GM21619 (cell line): ENCODE measurements at regions not wholly inside any gene's neighbourhood (a gene's known extent, or its start where the extent isn't known, plus 50 kb on each side); places are given as distances from the start of the nearest gene placed in this dataset.

Experiments used
- ATAC-seq: cut with Tn5 transposase; IDR thresholded peaks from one replicate; pipeline ENCODE4 v1.9.1; 2021; ENCODE audit not compliant: unreplicated experiment

DNA sequence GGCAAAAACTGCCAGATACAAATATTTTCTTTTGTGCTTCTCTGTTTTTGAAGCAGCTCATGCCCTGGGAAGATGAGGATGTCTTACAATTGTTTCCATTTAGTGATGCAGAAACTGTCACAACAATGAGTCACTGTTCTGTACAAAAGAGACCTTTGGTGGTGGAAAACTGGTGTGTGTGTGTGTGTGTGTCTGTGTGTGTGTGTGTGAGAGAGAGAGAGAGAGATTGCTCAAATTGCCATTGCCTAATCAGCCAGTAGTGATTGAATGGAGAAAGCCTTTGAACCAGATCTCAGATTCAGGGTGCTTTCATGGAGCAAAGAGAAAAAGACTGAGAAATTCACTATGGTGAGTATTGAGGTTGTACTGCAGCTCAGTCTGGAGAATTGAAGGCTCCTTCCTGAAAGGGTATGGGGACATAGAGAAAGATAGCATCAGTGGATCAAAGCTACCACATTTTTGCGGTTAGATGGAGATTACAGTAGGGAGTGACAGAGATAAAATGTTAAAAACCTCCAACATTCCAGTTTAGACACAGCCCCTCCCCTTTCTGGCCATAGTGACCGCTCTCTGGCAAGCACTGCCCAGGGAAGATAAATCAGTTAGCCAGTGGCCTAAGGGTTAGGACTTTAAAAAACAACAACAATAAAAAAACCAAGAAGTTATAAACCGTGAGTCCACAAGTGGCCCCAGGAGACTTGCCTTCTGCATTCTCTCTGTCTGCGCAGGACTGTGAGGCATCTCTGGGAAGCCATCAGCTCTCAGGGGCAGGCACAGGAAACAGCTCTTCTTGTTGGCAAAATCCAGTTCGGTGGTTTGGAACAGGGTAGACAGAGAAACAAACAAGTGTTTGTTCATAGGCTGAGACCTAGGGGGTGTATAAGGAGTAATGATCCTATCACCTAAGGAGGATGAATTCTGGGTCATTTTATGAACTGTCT, 406.5 kb downstream of the DUSP10 start:
- ATAC-seq, result no peak

DNA sequence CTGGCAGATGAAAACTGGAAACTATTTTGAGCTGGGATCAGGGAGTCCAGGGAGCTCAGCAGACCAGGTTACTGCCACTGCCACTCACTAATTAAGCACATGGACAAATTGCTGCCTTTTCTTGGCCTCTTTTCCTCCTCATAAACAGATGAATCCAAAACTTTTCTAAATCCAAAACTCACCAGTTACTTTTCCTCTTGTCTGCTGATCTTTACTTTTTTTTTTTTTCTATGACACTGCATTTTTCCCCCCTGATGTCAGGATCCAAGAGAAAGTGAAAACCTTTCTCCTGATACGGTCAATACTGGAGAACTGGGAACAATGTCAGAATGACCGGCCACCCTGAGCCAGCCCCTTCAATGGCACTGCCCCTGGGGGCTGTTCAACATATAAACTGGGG, 405.8 kb downstream of the DUSP10 start:
- no peak for ATAC-seq

DNA sequence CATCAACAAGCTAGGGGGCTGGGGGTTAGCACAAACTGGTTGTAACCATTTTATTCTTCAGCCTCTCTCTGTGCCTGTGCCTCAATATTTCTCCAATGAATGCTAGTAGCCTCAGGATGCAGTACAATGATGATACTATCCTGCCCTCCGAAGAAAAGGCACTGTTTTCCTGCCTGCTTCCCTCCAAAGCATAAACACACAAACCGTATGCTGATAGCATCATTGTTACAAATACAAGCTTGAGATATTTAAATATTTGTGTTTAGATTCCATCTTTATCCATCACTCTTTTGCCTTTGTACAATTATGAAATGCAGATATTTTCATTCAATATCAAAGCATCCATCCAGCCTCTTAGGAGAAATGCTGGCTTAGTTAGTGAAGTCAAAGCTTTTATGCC, 404.8 kb downstream of the DUSP10 start:
- ATAC-seq, result no peak

DNA sequence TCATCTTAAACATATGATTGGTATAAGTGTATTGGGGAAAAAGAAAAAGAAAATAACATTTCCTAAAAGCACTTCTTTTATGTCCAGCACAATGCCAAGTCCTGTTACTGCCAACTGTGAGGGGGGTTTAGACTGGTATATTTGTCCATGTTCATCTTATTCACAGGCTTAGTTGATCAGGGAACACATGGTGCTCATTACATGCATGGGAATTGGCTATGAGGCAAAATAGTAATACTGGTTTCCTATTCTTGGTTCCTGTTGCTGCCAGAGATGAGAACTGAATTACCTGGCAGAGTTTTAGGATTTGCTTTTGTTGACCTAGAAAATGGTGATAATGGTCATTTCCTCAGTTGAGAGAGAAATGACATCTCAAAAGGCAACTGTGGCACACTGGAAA, 398.8 kb downstream of the DUSP10 start:
- no peak for ATAC-seq

DNA sequence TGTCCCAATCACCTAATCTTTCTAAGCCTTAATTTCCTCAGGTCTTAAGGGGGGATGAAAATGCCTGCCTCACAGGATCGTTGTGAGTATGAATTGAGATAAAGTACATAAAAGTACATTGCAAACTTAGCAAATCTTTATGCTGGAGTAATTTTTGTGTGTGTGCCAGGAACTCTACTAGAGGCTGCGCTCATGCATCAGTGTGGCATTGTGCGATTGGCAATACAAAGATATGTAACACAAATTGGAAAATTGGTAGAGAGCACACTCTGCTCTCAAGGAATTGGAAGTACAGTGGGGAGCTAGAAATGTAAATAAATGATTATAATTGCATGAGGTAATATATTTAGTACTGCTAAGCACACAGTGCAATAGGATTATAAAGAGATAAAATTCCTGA, 398.3 kb downstream of the DUSP10 start:
- no peak for ATAC-seq

DNA sequence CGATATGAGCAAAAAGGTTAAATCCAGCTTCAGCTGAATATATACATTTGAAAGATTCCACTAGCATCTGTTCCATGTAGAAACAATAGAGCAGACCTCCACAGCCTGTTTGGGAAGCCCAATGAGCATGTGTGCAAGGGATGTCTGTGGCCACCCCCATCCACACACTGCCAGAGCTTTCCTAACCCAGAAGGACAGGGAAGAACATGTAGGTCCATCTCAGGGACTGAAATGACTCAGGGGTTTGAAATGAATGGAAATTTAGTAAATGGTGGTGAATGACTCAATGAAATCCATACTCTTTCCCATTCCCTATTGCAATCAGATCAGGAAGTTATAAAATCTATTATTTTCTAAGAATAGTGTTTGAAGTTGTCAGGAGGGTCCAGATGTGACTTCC, 397.2 kb downstream of the DUSP10 start:
- ATAC-seq, result no peak

DNA sequence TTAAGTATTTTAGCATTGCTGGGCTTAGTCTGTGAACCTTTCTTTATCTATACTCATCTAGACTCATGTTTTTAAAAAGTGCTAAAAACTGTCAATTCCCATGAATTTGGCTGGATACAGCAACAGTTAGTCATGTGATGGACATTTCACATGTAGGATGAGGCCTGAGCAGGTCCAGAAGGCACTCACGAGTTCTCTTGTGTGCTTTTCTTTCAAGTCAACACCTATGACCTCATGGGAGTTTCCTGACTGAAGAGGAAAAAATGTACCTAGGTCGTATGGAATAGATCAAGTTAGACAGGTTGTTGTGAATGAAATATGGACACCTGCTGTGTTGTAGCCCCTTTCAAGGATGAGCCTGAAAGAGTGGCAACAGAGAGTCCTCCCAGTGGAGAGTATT, 394.2 kb downstream of the DUSP10 start:
- no peak for ATAC-seq

DNA sequence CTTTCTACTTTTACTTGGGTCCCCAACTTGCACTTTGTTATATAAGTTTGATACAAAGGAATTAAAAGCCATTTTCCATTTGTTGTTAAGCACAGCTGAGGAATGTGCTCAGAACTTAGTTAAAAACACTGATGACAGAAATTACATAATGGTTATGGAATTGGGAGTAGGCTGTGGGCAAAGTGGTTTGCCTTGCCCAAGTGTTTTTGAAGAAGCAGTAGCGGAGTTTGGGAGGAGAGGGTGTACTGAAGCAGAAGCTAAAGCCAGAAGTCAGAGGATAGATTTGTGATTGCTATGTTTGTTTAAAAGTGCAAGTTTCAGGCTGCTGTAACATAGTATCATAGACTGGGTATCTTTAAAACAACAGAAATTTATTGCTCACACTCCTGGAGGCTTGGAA, 391.8 kb downstream of the DUSP10 start:
- ATAC-seq, result no peak

DNA sequence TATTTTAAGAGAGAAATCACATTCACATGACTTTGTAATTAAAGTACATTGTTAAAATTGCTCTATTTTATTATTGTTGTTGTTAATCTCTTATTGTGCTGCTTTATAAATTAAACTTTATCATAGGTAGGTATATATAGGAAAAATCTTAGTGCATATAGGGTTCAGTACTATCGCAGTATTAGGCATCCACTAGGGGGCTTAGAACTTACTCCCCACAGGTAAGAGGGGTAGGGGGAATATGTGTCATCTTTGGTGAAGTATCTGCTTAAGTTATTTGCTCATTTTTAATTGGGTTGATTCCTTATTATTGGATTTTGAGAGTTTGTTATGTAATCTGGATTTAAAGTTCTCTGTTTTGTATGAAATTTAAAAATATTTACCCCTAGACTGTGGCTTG, 385.2 kb downstream of the DUSP10 start:
- no peak for ATAC-seq

DNA sequence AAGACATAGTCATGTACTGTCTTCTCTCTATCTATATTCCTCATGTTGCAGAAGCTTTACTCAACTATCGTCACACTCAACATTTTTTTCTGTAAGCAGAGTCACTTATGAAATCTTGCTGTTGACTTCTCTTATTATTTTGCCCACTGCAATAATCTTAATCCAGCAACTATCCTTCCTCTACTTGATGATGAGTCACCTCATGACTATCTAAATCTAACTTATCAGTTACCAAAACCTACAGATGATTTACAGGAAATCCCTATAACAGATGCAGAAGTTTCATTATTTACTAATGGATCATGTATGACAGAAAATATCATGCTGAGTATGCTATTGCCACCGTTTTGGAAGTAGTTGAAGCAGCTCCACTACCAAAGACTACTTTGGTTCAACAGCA, 378.9 kb downstream of the DUSP10 start:
- no peak for ATAC-seq

DNA sequence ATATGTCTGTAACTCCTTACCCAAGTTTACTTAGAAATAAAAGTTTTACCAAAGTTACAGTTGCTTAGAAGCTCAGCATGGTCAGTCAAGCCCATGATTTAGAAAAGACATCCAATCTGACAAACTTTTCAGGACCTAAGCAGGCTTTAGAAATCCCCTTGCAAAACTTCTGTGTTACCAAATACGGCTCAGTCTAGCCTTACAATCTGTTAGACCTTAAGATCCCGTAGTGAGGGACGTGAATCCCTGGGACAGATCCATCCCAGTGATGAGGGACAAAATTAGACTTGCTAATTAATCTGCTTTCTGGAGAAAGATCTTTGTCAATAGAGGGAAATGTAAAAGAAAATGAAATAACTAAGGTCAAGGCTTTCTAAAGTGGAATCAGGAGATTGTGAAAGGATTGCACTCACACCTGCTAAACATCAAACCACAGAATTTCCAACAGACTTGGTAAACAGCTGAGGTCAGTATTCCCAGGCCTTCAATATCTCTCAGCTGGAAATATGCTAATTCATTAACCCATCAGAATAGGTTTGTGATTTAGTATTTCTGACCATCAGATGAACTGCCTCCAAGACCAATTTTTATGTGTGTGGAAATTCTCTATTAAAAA, 375.3 kb downstream of the DUSP10 start:
- no peak for ATAC-seq

DNA sequence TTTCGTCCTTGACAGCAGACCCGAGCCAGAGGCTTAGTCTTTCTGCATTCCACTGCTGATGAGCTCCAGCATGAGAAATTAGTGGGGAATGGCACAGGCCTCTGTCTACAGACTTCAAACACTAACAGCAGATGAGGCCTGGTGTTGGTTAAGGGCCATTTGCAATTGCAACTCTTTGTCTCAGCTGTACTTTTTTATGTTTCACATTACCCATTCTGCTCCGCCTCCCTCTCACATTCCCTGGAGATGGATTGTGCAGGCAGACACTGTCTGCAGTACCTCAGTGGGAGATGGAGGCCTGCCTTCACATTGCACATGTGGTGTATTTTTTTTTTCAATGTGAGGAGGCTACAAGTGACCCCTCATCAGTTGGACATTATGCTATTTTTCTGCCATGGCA, 370.2 kb downstream of the DUSP10 start:
- no peak for ATAC-seq

DNA sequence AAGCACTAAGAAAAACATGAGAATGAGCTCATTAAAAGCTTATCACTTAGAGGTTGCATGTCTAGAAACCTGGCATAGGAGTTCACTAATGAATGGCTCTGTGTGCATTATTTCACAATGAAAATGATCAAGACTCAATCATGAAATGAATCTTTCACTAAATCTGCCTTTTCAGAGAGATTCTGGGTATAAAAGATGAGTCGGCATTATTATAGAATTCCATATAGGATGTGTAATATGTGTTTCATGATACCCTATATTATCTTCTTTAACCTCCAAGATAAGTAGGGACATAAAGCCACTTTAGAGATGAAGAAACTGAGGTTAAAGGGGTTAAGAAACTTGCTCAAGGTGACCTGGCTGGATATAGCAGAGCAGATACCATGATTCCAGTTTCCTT, 368.1 kb downstream of the DUSP10 start:
- ATAC-seq, result no peak

DNA sequence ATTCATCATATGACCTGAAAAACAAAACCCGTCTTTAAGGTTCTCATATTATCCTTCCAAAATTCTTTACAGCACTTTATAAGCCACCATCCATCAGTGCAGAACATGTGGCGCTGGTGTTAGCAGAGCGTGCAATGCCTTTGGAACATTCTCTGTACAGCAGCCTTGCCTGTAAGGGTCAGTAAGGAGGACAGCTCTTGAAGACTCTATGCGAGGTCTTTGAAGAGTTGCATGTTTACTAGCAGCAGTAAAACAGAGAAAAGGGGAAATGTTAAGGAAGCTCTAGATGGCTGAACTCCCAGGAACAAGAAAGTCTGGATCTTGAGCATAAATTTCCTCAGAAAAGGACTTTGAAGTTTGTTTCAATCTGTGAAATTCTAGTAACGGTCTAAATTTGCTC, 365.6 kb downstream of the DUSP10 start:
- ATAC-seq, result no peak

DNA sequence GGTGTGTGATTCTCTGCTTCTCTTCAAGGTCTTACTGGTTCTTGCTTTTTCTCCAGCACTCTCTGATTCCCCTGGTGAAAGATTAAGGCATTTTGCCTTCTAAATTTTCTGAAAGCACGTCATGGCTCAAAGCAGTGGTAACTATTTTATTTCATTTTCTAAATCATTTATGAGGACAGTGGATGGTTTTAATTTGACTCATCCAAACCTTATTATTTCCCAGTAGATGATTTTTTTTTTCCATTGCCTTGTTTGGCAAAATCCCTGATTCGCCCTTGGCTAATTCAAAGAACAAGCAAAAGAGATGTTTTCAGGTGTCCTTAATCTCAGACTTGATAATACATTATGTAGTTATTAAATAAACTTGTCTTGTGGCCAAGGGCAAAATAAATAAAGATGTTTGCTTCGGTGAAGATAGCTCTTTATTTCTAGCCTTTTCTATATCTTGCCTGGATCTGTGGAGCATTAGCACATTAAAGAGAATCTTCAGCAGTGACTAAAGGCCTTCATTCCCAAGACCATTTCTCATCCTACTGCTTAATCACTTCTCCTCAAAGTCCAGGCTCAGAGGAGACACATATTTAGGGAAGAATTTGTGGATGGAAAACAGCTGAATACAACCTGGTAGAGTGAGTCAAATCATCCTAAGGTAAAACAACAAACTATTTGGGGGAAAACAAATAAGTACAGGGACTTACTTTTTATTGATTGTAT, 359.8 kb downstream of the DUSP10 start:
- ATAC-seq, result no peak

DNA sequence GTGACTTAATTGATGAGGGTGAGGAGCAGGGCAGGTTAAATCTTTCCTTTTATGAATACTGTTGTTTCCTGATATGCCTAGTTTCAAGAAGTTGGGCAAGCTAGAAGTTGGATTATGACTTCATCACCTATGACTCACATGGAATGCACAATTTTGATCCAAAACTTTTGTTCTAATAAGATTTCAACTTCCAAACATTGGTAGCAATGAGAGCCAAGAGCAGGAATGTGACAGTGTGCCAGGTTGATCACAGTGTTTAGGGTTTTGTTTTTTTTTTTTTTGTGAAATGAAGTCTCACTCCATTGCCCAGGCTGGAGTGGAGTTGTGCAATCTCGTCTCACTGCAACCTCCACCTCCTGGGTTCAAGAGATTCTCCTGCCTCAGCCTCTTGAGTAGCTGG, 349.4 kb downstream of the DUSP10 start:
- ATAC-seq, result no peak

DNA sequence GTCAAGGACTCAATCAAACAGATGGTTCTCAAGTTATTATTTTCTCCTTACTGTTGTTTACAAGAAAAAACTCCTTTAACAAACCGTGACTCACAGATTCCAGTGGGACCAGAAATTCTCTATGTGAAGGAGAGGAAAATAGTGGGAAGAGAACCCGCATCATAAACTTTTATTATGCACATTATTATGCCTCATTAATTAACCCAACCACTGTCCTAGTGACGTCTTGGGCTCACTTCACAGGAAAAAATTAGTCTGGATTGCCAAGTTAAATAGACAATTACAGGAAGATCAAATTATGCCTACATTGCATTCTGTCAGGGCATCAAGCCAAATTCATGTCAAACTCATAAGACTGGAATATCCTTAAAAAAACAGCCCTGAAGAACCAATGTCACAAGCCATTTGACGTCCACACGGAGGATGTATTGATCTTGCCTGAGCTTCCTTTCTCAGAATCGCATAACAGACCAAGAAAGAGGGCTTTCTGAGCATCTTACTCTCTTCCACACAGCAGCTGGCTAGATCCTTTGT, 347.8 kb downstream of the DUSP10 start:
- ATAC-seq, result no peak

DNA sequence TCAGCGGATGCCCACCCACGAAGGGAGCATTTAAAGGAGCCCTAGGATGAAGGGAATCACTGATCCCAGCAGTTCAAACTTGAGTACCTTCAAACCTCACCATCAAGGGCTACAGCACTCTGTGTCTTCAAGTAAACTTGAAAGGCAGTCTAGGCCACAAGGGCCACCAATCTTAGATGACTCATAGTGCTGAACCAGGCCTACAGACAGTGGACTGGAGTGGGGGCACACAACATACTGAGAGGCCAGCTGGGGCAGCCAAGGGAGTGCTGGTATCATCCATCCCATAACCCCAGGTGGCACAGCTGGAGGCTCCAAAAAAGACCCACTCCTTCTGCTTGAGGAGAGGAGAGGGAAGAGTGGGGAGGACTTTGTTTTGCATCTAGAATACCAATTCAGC, 345.4 kb downstream of the DUSP10 start:
- no peak for ATAC-seq

DNA sequence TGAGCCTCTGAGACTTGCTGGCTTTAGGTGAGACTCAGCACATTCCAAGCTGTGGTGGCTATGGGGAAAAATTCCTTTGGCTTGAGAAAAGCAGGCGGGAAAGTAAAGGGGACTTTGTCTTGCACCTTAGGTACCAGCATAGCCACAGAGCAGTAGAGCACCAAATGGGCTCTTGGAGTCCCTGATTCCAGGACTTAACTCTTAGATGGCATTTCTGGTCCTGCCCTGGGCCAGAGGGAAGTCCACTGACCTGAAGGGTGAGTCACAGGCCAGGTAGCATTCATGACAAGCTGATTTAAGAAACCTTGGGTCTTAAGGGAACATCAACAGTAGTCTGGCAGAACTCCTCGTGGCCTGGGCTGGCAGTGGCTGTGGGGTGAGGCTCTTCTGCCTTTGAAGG, 344.7 kb downstream of the DUSP10 start:
- ATAC-seq, result no peak

DNA sequence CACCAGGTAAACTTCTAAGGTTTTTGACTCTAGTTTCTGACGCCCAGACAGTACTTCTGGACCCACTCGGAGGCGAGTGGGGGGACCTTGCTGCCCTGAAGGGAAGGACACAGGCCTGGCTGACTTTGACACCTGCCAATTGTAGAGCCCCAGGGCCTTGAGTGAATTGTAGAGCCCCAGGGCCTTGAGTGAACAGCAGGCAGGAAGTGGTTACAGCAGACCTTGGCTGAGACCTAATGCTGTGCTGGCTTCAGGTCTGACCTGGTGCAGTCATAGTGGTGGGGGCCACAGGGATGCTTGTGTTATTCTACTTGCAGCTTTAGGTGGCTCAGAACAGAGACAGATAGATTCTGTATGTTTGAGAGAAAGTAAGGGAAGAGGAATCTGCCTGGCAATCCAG, 344.3 kb downstream of the DUSP10 start:
- ATAC-seq, result no peak

DNA sequence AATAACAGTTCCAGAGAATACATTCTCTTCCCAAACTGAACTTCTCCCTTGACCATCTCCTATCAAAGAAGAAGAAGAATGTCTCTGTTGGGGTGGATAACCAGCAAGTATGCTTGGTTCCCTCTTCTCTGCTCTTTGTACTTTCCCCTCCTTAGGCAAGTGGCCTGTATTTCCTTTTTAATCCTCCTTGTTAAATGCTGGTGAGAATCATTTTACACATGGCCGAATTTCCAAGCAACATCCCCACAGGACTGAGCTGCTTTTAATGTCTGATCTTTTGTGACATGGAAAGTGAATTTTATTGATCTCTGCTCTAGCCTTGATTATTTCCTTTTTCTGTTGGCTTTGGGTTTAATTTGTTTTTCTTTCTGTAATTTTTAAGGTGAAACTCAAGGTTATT, 336.7 kb downstream of the DUSP10 start:
- ATAC-seq, result no peak
